ENCODE measurements at regions not wholly inside any gene's neighbourhood (a gene's known extent, or its start where the extent isn't known, plus 50 kb on each side); places are given as distances from the start of the nearest gene placed in this dataset.

DNA sequence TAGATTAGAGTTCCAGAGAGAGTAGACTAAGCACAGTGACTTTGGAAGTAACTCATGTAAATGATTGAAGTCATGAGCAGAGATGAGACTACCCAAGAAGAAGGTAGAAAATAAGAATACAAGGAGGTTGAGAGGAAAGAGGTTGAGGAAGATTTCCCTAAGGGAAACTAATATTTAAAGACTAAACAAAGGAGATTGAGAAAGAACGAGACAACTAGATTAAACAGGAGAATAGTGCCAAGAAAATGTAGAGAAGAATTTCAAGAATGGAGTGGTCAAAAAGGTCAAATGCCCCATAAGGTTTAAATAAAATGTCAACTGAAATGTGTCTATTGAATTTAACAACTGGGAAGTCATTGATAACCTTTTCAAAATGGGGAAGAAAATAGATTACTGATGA, 59.0 kb downstream of the RPS29 start:
- no peak for DNase-seq

DNA sequence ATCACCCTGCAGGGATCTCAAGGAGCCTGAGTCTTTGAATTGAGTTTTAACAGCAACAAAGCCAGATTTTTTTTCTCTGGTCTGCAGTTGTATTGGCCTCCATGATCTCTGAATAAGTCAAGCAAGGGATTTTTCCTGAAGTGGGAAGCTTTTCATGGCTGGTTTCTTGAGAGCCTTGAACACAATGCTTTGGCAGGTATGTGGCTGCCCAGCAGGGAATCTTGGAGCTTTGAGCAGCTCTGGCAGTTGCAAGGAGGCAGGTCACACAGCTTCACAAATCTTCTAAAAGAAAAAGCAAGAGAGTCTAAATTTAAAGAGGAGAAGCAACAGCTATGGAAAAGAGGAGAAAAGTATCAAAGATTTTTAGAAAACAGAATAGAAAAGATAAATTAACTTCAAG, 60.1 kb downstream of the RPS29 start:
- DNase-seq = no peak

DNA sequence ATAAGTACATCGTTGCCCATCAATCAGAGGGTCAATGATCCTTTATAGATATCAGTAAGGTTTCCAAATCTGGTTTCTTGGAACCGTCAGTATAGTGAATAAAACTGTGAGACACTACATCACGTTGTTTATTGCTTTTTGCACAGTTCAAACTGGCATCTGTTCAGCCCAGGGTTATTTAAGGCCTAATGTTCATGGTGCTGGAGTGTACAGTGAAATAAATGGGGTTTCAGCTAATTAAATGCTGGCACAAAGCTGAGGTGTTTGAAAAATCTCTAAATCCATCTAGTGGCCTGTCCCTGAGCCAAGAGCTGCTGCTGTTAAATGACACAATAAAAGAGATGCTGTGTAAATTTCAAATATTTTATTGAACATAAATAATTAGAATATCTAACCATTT, 69.9 kb downstream of the RPS29 start:
- no peak for DNase-seq

DNA sequence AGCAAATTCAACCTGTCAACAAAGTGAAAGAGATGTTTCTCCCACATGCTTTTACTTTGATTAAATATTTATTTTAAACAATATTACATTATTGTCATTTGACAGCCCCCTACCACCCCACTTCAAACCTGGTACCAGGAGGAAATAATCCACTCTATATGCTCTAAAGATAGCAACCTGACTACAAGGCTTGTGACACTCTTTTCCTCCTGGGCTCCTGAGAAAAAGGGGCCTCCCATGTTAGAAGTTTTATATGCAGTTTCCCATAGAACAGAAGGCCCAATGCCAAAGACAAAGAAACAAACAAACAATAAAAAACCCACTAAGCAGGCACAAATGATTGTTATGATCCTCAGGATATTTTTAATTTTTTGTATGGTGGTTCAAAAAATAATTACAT, 73.6 kb downstream of the RPS29 start:
- DNase-seq = no peak

DNA sequence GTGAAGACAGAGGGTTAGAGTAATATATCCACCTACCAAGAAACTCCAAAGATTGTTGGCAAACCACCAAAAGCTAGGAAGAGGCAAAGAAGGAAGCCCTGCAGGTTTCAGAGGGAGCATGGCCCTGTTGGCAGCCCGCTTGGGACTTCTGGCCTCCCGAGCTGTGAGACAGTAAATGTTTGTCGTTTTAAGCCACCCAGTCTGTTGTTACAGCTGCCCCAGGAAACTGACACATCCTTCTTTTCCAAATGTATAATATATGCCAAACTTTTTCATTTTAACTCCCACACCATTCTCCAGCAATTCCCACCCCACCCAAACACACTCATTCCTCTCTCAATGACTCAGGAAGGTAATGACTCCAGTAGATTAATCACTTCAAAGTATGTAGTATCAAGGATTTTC, 74.0 kb downstream of the RPS29 start:
- no peak for DNase-seq

DNA sequence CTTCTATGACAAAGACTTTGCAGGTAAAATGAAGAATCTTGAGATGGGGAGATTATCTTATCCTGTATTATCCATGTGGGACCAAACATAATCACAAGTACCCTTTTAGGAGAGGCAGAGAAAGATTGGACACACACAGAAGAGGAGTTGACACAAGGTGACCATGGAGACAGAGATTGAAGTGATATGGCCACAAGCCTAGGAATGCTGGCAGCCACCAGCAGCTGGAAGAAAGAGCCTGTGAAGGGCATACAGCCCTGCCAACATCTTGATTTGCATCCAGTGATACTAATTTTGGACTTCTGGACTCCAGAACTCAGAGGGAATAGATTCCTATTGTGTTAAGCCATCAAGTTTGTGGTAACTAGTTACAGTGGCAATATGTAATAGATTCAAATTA, 78.1 kb downstream of the RPS29 start:
- DNase-seq = no peak

DNA sequence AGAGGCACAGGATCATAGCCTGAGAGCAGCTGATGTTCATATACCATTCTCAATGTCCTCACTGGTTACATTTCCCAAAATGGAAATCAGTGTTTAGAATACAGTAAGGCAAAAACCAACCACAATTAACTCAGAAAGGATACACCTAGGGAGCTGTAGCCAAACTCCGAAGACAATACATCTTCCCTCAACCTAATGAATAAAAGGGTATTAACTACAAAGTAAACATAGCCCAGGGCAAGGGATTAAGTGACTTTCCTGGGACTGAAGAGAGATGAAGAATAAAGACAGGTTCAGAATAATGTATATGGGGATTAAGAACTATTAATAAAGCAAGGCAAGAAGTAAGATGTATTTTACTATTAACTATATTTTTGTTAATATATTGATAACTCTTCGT, 79.5 kb downstream of the RPS29 start:
- no peak for DNase-seq

DNA sequence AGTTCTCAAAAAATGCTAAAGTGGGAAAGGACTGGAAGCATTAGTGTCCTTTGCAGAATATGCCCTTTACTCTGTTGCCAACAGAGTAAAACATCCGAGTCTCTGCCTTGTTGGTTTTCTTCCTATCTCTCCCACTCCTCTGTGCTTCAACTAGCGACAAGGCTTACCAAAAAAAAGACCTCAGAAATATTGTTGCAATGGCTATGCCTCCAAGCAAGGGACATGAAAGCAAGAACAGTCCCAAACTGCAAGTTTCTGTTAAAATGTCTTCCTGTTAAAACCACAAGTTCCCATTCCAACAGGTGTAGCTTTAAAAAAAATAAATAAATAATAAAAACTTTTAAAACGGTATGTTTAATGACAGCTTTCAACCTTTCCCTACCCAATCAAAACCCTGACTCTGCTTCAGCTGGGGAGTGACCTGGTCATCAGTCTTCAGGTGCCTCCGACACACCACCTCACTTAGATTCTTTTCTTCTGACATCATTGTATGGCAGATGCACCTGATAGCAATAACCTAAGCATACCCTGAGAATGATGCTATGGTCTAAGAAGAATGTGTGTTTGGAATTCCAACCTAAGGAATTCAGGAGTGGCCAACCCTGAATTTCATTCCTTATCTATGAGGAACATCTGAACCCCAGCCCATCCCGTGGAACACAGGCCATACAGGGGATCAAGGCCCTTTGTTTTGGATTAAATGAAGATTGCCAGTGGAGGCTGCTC, 81.0 kb downstream of the RPS29 start:
- DNase-seq = no peak

DNA sequence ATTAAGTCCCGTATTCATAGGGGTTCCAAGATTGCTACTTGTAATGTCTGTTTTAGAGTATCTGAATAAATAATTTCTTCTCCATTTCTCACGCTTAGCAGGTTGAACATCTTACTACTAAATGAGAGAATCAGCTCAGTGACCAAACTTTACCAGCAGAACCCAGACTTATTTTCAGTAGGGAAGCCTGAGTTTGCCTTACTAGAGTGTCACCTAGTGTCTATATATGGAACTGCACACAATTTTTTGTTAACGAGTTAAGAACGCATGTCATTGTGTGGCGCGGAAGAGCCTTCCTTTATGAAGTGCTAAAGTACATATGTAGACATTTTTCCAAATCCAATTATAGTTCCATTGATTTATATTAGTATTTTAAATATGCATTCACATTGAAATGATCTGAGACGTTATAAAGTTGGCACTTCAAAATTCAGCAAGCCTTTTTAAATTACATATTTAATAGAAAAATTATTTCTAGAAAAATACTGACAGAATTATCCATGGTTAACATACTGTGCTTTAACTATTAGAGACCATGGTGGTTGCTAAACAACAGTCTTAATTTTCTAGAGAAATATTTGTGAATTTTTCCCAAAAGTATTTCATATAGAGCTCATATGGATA, 88.3 kb downstream of the RPS29 start:
- no peak for DNase-seq

DNA sequence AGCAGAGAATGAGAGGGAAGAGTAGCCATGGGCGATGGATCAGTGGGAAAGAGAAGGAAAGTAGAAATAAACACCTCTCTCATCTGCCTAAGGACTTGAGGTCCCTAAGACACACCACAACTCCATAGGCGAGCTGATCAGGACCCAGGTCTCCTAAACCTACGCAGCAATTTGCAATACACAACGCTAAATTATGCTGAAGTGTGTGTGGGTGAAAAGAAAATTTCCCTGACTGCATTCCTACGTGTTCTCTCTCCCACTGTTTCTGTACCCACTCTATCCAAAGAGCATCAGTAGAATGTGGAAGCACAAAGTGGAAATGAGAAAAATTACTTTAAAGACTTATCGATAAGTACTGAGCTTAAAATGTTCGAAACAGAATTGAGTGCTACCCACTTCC, 88.9 kb downstream of the RPS29 start:
- no peak for DNase-seq

DNA sequence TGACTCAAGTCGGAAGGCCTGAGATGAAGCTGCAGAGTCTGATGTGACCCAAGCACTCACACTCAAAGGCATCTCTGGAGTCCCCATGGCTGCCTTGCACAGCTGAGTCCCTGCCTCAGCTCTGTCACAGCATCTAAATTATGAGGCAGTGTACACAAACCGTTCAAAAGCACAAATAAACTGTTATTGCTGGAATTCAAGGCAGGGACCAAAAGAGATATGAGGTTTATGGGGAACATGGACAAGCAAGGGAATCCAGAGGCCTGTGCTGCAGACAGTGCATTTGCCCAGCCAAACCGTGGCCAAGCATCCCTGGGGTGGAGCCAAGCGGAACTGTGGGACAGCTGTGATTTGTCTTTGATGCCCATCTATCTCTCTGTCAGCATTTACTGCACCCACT, 91.3 kb downstream of the RPS29 start:
- DNase-seq = no peak

DNA sequence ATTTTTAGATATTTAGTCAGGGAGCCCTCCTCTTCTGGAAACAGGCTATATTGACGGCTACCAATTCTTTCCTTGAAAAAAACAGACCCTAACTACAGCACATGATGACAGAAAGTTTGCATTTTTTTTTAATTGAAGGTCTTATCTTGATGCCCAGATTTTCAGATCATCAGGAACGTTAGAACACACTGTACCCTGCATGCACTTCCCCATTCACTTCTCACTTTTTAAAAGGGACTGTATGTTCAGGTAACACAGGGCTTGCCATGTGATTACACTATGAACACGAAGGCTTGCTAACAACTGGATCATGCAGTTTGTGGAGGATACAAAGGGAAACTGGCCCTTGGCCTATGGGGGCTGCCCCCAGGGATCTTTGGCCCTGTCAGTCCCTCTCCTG, 92.6 kb downstream of the RPS29 start:
- no peak for DNase-seq

DNA sequence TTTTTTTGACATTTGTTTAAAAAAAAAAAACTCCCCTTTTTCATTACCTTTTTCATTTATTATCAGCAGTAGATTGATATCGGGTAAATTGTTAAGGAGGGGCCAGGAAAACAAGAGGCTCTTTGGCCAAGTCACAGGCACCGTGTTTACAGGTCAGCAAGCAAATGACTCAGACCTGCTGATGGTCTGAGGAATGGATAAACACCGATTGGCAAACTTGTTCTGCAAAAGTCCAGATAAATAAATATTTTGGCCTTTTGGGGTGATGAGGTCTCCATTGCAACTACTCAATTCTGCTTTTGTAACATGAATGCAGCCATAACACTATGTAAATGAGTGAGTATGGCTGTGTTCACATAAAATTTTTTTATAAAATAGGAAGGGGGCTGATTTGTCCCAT, 94.0 kb downstream of the RPS29 start:
- DNase-seq = no peak

DNA sequence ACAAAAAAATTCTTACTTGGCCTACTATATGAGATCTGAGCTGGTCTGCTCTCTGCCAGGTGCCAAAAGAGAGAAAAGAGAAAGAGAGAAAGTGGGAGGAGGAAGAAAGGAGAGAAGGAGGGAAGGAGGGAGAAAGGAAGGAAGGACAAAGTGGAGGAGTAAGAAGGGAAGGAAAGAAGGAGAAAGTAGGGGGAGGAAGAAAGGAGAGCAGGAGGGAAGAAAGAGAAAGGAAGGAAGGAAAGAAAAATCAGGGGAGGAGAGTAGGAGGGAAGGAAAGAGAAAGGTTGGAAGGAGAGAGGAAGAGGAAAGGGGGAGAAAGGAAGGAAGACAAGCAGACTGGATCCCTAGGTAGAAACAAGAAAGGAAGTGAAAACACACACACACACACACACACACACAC, 96.8 kb downstream of the RPS29 start:
- DNase-seq = no peak

DNA sequence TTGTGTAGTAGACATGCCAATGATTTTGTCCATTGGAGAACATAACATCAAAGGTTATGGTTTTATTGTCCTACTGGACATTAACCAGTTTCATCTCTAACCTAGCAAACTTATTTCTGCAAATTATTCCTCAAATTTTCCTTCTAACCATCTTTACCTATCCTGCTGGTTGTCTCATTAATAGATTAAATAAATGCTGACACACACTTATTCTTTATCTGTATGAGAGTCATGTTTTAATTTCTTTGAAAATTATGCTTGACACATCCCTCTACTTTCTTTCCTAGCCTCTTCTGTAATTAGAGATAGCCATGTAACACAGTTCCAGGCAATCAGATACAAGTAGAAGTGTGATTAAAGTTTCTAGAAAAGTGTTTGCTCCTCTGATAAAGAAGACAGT, 98.9 kb downstream of the RPS29 start:
- DNase-seq = no peak

DNA sequence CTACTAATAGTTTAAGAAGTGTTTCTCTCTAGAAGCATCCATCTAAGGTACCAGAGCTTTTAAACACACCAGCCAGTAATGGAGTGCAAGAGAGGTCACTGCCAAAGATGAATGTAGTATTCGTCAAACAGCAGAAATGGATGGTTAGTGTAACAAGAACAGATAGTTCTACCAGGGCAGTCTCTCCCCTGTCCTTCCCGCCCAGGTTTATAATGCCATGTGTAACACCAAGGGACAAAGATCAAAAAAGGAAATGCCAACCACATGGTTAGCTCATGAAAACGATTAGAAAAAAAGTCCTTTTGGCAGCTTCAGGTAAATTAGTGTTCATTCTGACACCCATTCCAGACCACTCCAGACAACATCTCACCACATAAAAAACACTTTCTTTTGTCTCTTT, 100.9 kb downstream of the RPS29 start:
- DNase-seq = no peak

DNA sequence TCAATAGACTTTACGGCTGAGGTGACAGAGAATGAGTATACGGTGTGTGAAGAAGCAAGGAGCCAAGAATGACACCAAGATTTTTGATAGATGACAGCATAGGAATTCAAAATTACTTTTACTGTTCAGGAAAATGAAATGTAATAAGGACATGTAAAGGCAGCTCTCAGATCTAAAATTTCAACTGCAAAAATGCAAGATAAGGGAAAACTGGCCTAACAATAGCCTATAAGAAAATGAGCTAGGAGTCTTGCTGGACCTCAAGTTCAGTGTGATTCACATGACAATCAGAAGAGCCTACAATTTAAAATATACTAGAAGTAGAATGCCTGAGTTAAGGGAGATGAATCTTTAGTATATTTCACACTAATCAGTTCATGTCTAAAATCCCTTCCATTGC, 102.0 kb downstream of the RPS29 start:
- DNase-seq = no peak

DNA sequence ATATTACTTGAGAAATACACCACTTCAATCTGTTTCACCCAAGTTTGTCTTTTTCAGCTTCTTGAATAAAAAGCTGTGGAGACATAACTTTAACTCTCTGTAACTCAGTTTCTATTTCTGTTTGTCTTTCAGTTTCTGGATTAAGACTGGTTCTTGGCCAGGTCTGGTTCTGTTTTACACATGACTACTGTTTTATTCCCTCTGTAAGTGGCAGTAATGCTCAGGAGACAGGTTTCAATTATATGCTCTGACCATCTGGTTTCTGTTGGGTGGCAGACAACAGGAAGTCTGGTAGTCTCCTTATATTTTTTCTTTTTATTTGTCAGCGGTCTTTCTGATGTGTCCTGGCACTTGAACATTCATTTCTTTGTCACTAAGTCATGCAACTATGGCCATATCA, 102.9 kb downstream of the RPS29 start:
- DNase-seq = no peak

DNA sequence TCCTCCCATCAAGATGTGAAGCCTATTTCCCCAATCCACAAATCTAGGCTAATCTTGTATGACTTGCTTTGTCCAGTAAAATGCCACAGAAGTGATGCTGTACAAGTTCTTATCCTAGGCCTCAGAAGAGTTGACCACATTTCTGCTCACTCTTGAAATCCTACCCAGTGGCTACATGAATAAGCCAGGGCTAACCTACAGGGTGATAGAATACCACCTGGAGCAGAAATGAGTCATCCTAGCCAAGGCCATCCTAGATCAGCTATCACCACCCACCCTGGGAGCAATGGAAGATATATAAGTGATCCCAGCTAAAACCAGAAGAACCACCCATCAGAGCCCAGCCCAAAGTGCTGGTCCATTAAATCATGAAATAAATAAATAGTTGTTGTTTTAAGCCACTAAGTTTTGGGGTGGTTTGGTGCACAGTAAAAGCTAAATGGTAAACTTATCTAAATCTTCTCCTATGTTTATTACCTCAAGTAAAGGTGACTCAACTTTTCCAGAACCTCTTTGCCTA, 105.1 kb downstream of the RPS29 start:
- no peak for DNase-seq

DNA sequence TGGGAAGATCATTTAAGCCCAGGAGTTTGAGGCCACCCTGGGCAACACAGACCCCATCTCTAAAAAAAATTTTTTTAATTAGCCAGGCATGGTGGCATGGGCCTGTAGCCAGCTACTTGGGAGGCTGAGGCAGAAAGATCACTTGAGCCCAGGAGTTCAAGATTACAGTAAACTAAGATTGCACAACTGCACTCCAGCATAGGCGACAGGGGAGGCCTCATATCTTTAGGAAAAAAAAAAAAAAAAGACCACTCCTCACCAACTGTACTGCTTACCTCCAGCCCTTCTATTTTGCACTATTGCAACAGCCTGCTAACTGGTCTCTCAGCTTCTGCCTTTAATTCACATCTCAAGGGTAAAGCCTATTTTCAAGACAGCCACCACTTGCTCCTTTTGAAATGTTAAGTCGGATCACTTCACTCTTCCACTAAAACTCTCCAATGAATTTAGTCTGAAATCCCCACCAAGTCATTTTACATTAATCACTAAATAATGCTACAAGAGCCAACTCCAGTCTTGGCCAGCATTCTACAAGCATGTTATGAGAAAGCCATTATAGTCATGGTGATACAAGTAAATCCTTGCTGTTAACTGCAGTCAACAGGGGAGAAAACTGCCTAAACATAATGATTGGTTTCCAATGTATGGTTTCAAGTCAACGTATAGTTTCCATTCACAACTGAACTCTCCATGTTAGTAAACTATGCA, 106.0 kb downstream of the RPS29 start:
- no peak for DNase-seq

DNA sequence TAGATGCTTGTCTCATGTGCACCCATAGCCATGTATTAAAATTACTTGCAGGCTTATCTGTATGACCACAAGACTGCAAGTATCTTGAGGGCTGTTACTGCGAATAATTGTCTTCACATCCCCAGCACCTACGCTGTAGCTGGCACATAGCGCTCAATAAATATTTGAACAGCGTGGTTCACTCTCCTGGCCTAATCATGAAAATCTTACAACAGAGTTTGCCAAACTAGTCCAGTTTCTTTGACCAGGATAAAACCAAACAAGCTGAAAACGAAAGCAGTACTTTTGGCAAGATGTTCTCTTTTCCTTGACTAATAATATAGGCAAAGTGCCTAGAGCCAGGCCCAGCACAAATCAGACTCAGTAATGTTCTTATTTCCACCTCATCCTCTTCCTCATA, 106.7 kb downstream of the RPS29 start:
- DNase-seq = no peak

DNA sequence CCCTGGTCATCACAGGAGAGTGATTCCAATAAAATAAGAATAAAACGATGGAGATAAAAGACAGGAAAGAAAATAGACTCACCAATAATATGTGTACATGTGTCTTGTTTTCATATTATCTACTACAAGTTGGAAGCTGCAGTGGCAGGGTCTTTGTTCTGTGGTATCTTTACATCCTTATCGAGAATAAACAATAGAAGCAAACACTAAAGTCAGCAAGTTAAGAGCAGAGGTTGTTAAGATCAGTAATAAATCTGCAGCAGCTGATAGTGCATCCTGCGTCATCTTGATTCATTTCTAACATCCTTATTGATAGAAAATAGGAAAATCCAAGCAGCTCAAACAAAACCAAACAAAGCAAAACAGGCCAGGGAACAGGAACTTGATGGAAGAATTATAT, 107.4 kb downstream of the RPS29 start:
- DNase-seq = no peak

DNA sequence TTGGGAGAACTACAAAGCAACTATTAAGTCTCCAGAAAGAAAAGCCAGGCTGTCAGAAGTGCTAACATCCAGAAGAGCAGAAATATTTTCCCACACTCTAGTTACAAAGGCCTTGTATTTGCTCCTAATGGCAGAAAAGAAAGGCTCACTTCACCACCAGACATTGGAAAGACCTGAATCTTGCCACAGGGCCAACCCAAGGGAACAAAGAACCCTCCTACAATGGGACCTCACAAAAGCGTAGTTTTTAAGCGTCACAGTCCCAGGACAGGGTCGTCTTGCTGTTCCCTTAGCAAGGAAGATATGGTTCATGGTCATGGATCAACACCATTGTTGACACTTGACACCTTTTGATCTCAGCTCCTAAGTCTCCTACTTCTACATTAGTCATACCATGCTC, 119.1 kb downstream of the RPS29 start:
- DNase-seq = no peak

DNA sequence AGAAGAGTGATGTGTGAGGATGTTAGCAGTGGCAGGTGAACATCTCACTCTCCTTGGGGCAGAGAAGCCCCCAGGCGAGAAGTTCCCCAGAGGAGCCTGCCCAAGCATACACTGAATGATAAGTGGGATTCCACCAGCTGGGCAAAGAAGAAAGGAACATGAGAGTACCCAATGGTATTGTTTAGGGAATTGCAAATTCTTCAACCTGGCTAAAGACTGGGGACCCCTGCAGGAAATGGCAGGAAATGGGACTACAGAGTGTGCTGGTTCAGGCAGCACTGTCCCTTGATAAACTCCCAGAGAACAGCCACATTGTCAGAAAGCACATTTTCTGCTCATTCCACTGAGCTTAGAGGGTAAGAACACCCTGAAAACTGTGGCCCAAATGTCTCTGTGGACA, 121.3 kb downstream of the RPS29 start:
- no peak for DNase-seq

All from stimulated activated CD4-positive, alpha-beta T cell treated with anti-CD3 and anti-CD28 coated beads, Interleukin-1b, Interleukin-23, amount 100 ng/mL, for 48 hours (primary cell).